ENCODE measurements at regions not wholly inside any gene's neighbourhood (a gene's known extent, or its start where the extent isn't known, plus 50 kb on each side); places are given as distances from the start of the nearest gene placed in this dataset.

GRCh38 chr2:48845684-48846083 is 90.2 kb upstream of the LHCGR start:
- TF ChIP-seq POLR2A (IDR thresholded peaks at IDR 0.05) (no peak), CTCF (IDR thresholded peaks at IDR 0.05) (no peak)
